ENCODE measurements at regions not wholly inside any gene's neighbourhood (a gene's known extent, or its start where the extent isn't known, plus 50 kb on each side); places are given as distances from the start of the nearest gene placed in this dataset.

GRCh38 chr17:10976401-10976800 is 138.5 kb upstream of the PIRT start:
- DNase-seq (ENCODE audit: low spot score) = no peak

- no peak for DNase-seq (ENCODE audit: low spot score)
Measured at GRCh38 chr17:10968007-10968406, 130.1 kb upstream of the PIRT start.

DNA sequence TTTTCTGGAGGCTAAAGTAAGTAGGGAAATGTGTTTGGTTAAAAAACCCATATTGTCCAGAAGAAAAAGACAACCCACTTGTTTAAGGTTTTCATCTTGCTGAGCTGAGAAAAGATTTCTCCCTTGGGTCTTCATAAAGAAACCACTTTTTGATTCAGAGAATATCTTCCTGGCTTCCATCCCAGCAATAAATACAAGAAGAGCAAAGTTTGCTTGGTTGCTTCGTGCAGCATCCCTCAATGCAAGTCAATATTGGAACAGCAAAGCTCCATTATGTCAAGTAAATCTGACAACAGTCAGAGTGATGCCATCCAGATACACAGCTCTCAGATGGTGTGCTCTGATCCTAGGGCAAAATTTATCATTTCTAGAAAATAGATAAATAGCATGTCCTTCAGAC is 118.9 kb upstream of the PIRT start:
- DNase-seq (ENCODE audit: low spot score) = no peak

GRCh38 chr17:10944819-10945218 is 106.9 kb upstream of the PIRT start:
- no peak for DNase-seq (ENCODE audit: low spot score)

- DNase-seq (ENCODE audit: low spot score) = no peak
Measured at GRCh38 chr17:10936931-10937330, 99.0 kb upstream of the PIRT start.

DNA sequence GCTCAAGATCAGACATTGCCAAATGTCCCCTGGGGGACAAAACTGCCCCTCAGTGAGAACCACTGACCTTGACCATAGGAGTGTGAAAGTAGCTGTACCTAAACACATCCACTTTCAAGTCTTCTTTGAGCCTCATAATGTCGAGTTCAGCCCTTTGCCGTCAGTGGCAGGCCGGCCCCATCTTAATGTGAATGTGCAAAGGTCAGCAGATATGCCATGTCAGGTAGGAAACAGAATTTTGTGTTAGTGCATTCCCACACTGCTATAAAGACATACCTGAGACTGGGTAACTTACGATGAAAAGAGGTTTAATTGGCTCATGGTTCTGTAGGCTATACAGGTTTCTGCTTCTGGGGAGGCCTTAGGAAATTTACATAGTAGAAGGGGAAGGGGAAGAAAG is 95.1 kb upstream of the PIRT start:
- no peak for DNase-seq (ENCODE audit: low spot score)

GRCh38 chr17:10931133-10931532 is 93.2 kb upstream of the PIRT start:
- DNase-seq (ENCODE audit: low spot score) = peak; percentile 30

GRCh38 chr17:10927712-10928111 is 89.8 kb upstream of the PIRT start:
- no peak for DNase-seq (ENCODE audit: low spot score)

DNA sequence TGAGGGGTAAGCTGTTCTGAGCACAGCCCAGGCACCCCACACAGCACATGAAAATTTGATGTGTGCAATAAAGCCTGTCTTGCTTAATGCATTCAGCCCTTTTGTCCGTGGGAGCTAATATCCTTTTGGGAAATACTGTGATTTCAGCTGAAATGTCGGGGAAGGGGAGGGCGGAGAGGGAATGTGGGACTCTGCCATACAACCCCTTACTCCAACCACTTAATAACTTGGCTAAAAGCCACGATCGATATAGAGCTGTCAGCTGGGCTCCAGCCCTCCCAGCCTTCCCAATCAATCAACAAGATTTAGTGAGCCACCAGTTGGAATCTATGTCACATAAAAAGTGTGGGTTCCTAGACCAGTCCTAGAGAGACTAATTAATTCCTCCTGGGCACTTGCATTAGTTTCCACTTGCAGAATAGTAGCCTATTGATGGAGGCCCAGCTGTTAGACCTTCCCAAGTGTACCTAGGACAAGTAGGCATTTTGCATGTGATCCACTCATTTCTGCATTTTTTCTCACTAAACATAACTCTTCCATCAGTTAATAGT is 82.7 kb upstream of the PIRT start:
- no peak for DNase-seq (ENCODE audit: low spot score)

DNA sequence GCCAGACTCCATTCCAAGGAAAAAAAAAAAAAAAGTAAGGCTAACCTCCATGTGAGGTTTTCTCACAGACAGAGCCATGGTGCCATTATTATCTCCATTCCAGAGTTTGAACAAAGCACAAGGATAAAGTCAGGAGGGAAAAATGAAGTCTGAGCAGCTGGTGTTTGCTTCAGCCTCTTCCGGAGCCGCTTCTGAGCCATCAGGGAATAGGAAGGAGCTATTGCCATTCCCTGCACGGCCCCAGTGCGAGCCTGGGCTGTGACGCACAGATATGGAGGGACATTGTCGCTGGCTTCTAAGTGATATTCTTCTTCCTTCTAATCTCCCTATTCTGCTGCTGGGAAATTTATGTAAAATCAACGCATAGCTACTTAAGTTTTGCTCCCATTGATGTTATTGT is 69.5 kb upstream of the PIRT start:
- no peak for DNase-seq (ENCODE audit: low spot score)

DNA sequence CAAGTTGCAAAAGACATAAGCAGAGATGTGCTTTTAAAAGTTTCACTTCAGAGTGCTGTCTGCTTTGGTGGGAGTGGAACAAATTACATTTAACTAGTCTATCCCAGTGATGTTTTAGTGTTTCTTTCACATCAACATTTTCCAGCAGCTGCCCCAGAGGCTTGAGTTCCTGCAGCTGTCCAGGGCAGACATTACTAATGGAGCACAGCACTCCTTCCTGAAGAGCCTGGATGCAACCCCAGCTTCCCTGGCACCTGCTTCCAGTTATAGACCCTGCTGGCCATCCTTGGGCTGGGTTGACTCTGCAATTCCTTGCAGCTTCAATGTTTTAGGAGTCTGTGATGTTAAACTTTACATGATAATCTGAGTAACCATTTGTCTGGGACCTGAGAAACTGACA is 61.4 kb upstream of the PIRT start:
- no peak for DNase-seq (ENCODE audit: low spot score)

GRCh38 chr17:10894220-10894619 is 56.3 kb upstream of the PIRT start:
- DNase-seq (ENCODE audit: low spot score) = no peak

GRCh38 chr17:10888858-10889257 is 51.0 kb upstream of the PIRT start:
- no peak for DNase-seq (ENCODE audit: low spot score)
